ENCODE measurements at regions not wholly inside any gene's neighbourhood (a gene's known extent, or its start where the extent isn't known, plus 50 kb on each side); places are given as distances from the start of the nearest gene placed in this dataset.

- DNase-seq = no peak
Observed at GRCh38 chr15:59953392-59953883, 50.7 kb upstream of the FOXB1 start.

- DNase-seq = no peak
Observed at GRCh38 chr15:59952960-59953359, 51.2 kb upstream of the FOXB1 start.

GRCh38 chr15:59950603-59951388, 53.3 kb upstream of the FOXB1 start:
- no peak for DNase-seq

GRCh38 chr15:59948924-59949613, 55.0 kb upstream of the FOXB1 start:
- no peak for DNase-seq

GRCh38 chr15:59946084-59946483, 58.0 kb upstream of the FOXB1 start:
- DNase-seq = no peak

GRCh38 chr15:59945036-59945435, 59.1 kb upstream of the FOXB1 start:
- DNase-seq = no peak

GRCh38 chr15:59941612-59942011, 62.5 kb upstream of the FOXB1 start:
- no peak for DNase-seq

- no peak for DNase-seq
Observed at GRCh38 chr15:59940928-59941327, 63.2 kb upstream of the FOXB1 start.

GRCh38 chr15:59940456-59940855, 63.7 kb upstream of the FOXB1 start:
- no peak for DNase-seq

GRCh38 chr15:59936741-59937140, 67.4 kb upstream of the FOXB1 start:
- no peak for DNase-seq

- no peak for DNase-seq
Observed at GRCh38 chr15:59933607-59934006, 70.5 kb upstream of the FOXB1 start.

GRCh38 chr15:59931646-59932261, 72.4 kb upstream of the FOXB1 start:
- no peak for DNase-seq

- no peak for DNase-seq
Observed at GRCh38 chr15:59924812-59925522, 79.1 kb upstream of the FOXB1 start.

GRCh38 chr15:59924096-59924495, 80.0 kb upstream of the FOXB1 start:
- no peak for DNase-seq

GRCh38 chr15:59923508-59923907, 80.6 kb upstream of the FOXB1 start:
- DNase-seq = no peak

- DNase-seq = no peak
Observed at GRCh38 chr15:59918994-59919951, 84.8 kb upstream of the FOXB1 start.

GRCh38 chr15:59917504-59918157, 86.5 kb upstream of the FOXB1 start:
- peak; percentile 14 for DNase-seq

- DNase-seq = no peak
Observed at GRCh38 chr15:59906046-59906445, 98.1 kb upstream of the FOXB1 start.

GRCh38 chr15:59905176-59905575, 98.9 kb upstream of the FOXB1 start:
- no peak for DNase-seq

GRCh38 chr15:59904450-59905135, 99.5 kb upstream of the FOXB1 start:
- no peak for DNase-seq

- no peak for DNase-seq
Observed at GRCh38 chr15:59896663-59897074, 107.4 kb upstream of the FOXB1 start.

Measured in NCI-H2171 treated with DMSO at 0.1 percent for 48 hours (cell line).